GM23248 (cell line): ENCODE measurements at regions not wholly inside any gene's neighbourhood (a gene's known extent, or its start where the extent isn't known, plus 50 kb on each side); places are given as distances from the start of the nearest gene placed in this dataset.

Source experiments
- DNase-seq: peaks from one replicate; pipeline ENCODE4 v3.0.0-alpha.2; 2015
- H2AFZ ChIP-seq: fragments of 200-600 bp; sonication (generic); 2 replicates; pipeline ENCODE4 v1.6.1; 2016; ENCODE audit warnings: antibody characterized with exemption
- H3F3A ChIP-seq: fragments of 200-600 bp; sonication (generic); 2 replicates; pipeline ENCODE4 v1.6.1; 2016; ENCODE audit warnings: mild to moderate bottlenecking, antibody characterized with exemption, mixed run types; ENCODE audit not compliant: insufficient read depth
- H3K27ac ChIP-seq: fragments of 200-600 bp; sonication (generic); 2 replicates; pipeline ENCODE4 v1.5.1; 2016; ENCODE audit warnings: mild to moderate bottlenecking
- H3K27me3 ChIP-seq: fragments of 200-600 bp; sonication (generic); replicated peaks from 2 replicates; pipeline ENCODE4 v1.6.1; 2016; ENCODE audit warnings: mild to moderate bottlenecking; ENCODE audit not compliant: insufficient read depth
- H3K36me3 ChIP-seq: fragments of 200-600 bp; sonication (generic); 2 replicates; pipeline ENCODE4 v1.6.1; 2016; ENCODE audit warnings: low read depth, mild to moderate bottlenecking
- H3K4me1 ChIP-seq: fragments of 200-600 bp; sonication (generic); 2 replicates; pipeline ENCODE4 v1.6.1; 2016; ENCODE audit warnings: mild to moderate bottlenecking; ENCODE audit not compliant: insufficient read depth
- H3K4me2 ChIP-seq: fragments of 200-600 bp; sonication (generic); one replicate; pipeline ENCODE4 v1.6.1; 2016; ENCODE audit warnings: mild to moderate bottlenecking; ENCODE audit not compliant: unreplicated experiment
- H3K4me3 ChIP-seq: fragments of 200-600 bp; sonication (generic); 2 replicates; pipeline ENCODE4 v1.5.1; 2016; ENCODE audit warnings: mild to moderate bottlenecking
- H3K79me2 ChIP-seq: fragments of 200-600 bp; sonication (generic); 2 replicates; pipeline ENCODE4 v1.6.1; 2016; ENCODE audit warnings: mild to moderate bottlenecking; ENCODE audit not compliant: insufficient read depth
- H3K9ac ChIP-seq: fragments of 200-600 bp; sonication (generic); 2 replicates; pipeline ENCODE4 v1.6.1; 2016; ENCODE audit warnings: mild to moderate bottlenecking
- H3K9me2 ChIP-seq: fragments of 200-600 bp; sonication (generic); 2 replicates; pipeline ENCODE4 v1.6.1; 2016; ENCODE audit warnings: mixed run types, mild to moderate bottlenecking, moderate library complexity; ENCODE audit not compliant: insufficient read depth
- H3K9me3 ChIP-seq: fragments of 200-600 bp; sonication (generic); one replicate; pipeline ENCODE4 v1.6.1; 2017; ENCODE audit warnings: low read depth
- H4K20me1 ChIP-seq: fragments of 200-600 bp; sonication (generic); 2 replicates; pipeline ENCODE4 v1.6.0; 2016; ENCODE audit not compliant: insufficient read depth
- EZH2 ChIP-seq: fragments of 200-600 bp; sonication (generic); IDR thresholded peaks from 2 replicates; pipeline ENCODE4 v1.6.1; 2018; ENCODE audit warnings: antibody characterized with exemption, mild to moderate bottlenecking; ENCODE audit not compliant: insufficient read depth, poor library complexity, severe bottlenecking
- EZH2phosphoT487 ChIP-seq: fragments of 200-600 bp; sonication (generic); IDR thresholded peaks from 2 replicates; pipeline ENCODE4 v1.6.1; 2018; ENCODE audit warnings: antibody characterized with exemption, moderate library complexity, mild to moderate bottlenecking, low read depth; ENCODE audit not compliant: insufficient read depth
- WGBS, 2 experiments: methylation state at CpG; one replicate each; pipeline ENCODE4 v1.1.6; 2015 to 2017; ENCODE audit warnings: low lambda C conversion rate in 2 of 2, low coverage in 1 of 2; ENCODE audit errors: missing lambda C conversion rate in 2 of 2; 5-methylcytosine and 5-hydroxymethylcytosine counted together
- in situ Hi-C: fragments of 300-500 bp; cut with MboI; formaldehyde crosslinking; loops from 2 replicates; pipeline ENCODE4 v1.15.0; 2020

DNA sequence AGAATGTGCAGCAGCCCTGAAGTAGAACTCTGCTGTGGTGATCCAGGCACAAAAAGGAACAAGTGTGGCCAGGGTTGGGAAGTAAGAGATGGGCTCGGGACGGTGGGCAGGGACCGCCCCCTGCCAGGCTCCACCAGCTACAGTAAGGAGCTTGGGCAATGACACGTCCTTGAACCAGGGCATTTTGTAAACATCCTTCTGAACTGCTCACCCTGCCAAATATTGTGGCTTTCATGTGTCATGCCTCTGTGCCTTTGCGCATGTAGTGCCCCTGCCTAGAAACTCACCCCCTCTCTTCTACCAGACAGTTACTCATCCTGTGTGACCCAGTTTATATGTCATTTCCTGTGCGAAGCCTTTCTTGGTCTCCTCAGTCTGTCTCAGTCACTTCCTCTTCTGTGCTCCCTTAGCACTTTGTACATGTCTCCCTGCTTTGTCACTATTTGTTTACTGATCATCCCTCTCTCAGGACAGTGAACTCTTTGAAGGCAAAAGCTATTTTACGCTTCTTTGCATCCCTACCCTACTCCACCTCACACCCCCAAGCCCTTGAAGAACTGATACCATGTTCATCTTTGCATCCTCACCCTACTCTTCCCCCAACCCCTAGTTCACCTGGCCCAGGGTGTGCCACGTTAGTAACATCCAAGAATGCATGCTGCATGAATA, 108.9 kb upstream of the PLEKHG7 start:
- Histone ChIP-seq H3F3A (peaks cover 34% of the 10 kb centered on the region), H3K4me1 (peaks cover 48% of the 10 kb centered on the region), H2AFZ (peak overlapping the region; percentile 61; the same call in 1 of the 2 replicates), H3K9me2 (no peaks in the 10 kb centered on the region), H3K27me3 (no peaks in the 10 kb centered on the region), H3K36me3 (no peaks in the 10 kb centered on the region), H3K79me2 (no peaks in the 10 kb centered on the region), H3K4me2 (peak overlapping the region; percentile 57), H3K9ac (peak overlapping the region; percentile 45), H3K4me3 (0 out of 2 replicates have a peak overlapping the region, but pooled peaks have one; percentile 30), H3K27ac (peak overlapping the region; percentile 89), H3K9me3 (no peaks in the 10 kb centered on the region), H4K20me1 (no peaks in the 10 kb centered on the region)
- 29 to 30% methylated on average over 8 of the region's 8 CpGs for WGBS, 2 experiments
- in situ Hi-C loops: no loop called here
- DNase-seq: peak; percentile 96
- TF ChIP-seq EZH2phosphoT487: no peak
- no peak for TF ChIP-seq EZH2

GRCh38 chr12:92585115-92585727, 117.6 kb upstream of the PLEKHG7 start:
- Histone ChIP-seq H3K36me3 (no peaks in the 10 kb centered on the region), H4K20me1 (no peaks in the 10 kb centered on the region), H3K9ac (no peak overlapping the region), H3K9me2 (no peaks in the 10 kb centered on the region), H3K4me1 (no peaks in the 10 kb centered on the region), H3K4me2 (no peak overlapping the region), H3F3A (0 out of 2 replicates have a peak, but pooled peaks cover 6% of the 10 kb centered on the region), H3K4me3 (no peak overlapping the region), H3K79me2 (no peaks in the 10 kb centered on the region), H3K27ac (no peak overlapping the region), H2AFZ (no peak overlapping the region), H3K27me3 (no peaks in the 10 kb centered on the region), H3K9me3 (peaks cover 5% of the 10 kb centered on the region)
- in situ Hi-C loops: loop anchor here (10.0 kb wide), 1 partner anchor 1210 kb away; no protein-coding TSS in a partner anchor
- DNase-seq: no peak
- WGBS, 2 experiments: 89 to 100% methylated on average over 1 of the region's 1 CpG
- no peak for TF ChIP-seq EZH2
- no peak for TF ChIP-seq EZH2phosphoT487

DNA sequence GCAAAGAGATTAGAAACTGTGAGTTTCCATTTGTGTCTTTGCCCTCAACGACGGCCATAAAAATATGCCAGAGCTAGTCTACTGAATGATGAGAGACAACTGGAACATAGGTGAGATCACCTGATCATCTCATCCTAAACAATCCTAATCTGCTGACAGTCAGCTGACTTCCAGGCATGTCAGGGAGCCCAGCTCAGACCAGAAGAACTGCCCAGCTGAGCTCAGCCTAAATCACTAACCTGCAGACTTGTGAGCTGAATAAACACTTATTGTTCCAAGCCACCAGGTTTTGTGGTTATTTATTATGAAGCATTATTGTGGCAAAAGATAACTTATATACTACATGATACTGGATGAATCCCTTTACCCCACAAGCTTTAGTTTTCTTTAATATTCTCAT, 118.9 kb upstream of the PLEKHG7 start:
- no peak overlapping the region for H2AFZ ChIP-seq
- WGBS, 2 experiments: 96 to 100% methylated on average over 2 of the region's 2 CpGs
- H3K4me2 ChIP-seq: no peak overlapping the region
- no peak overlapping the region for H3K27ac ChIP-seq
- no peaks in the 10 kb centered on the region for H3K27me3 ChIP-seq
- no peak overlapping the region for H3K4me3 ChIP-seq
- TF ChIP-seq EZH2 (no peak), EZH2phosphoT487 (no peak)
- in situ Hi-C loops: loop anchor here (10.0 kb wide), 1 partner anchor 1209 kb away; no protein-coding TSS in a partner anchor
- H3K79me2 ChIP-seq: no peaks in the 10 kb centered on the region
- H3K36me3 ChIP-seq: no peaks in the 10 kb centered on the region
- H4K20me1 ChIP-seq: no peaks in the 10 kb centered on the region
- H3K9me3 ChIP-seq: peaks cover 5% of the 10 kb centered on the region
- DNase-seq: no peak
- no peak overlapping the region for H3K9ac ChIP-seq
- no peaks in the 10 kb centered on the region for H3K9me2 ChIP-seq
- no peaks in the 10 kb centered on the region for H3K4me1 ChIP-seq
- H3F3A ChIP-seq: 0 out of 2 replicates have a peak, but pooled peaks cover 6% of the 10 kb centered on the region

GRCh38 chr12:92582893-92583292, 119.9 kb upstream of the PLEKHG7 start:
- Histone ChIP-seq H3F3A (0 out of 2 replicates have a peak, but pooled peaks cover 6% of the 10 kb centered on the region), H3K4me1 (no peaks in the 10 kb centered on the region), H3K36me3 (no peaks in the 10 kb centered on the region), H3K79me2 (no peaks in the 10 kb centered on the region), H3K4me3 (no peak overlapping the region), H3K9me2 (no peaks in the 10 kb centered on the region), H3K27me3 (no peaks in the 10 kb centered on the region), H3K9ac (no peak overlapping the region), H2AFZ (no peak overlapping the region), H3K27ac (no peak overlapping the region), H3K4me2 (no peak overlapping the region), H3K9me3 (peaks cover 5% of the 10 kb centered on the region), H4K20me1 (no peaks in the 10 kb centered on the region)
- in situ Hi-C loops: loop anchor here (10.0 kb wide), 1 partner anchor 1208 kb away; no protein-coding TSS in a partner anchor
- WGBS, 2 experiments: 50 to 54% methylated on average over 2 of the region's 2 CpGs
- no peak for DNase-seq
- no peak for TF ChIP-seq EZH2phosphoT487
- TF ChIP-seq EZH2: no peak
